GM21526 (cell line): ENCODE measurements at regions not wholly inside any gene's neighbourhood (a gene's known extent, or its start where the extent isn't known, plus 50 kb on each side); places are given as distances from the start of the nearest gene placed in this dataset.

Experiments used
- ATAC-seq: cut with Tn5 transposase; IDR thresholded peaks from one replicate; pipeline ENCODE4 v1.9.1; 2021; ENCODE audit warnings: moderate library complexity; ENCODE audit not compliant: unreplicated experiment, low FRiP score

DNA sequence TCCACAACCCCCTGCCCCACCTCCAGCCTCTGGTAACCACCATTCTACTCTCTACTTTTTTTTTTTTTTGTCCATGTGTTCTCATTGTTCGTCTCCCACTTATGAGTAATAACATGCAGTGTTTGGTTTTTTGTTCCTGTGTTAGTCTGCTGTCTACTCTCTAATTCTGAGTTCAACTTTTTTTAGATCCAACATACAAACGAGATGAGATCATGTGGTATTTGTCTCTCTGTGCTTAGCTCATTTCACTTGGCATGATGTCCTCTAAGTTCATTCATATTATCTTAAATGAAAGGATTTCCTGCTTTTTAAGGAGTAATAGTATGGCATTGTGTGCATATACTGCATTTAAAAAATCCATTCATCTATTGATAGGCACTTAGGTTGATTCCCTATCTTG lies 130.9 kb downstream of the NMUR2 start:
- no peak for ATAC-seq

DNA sequence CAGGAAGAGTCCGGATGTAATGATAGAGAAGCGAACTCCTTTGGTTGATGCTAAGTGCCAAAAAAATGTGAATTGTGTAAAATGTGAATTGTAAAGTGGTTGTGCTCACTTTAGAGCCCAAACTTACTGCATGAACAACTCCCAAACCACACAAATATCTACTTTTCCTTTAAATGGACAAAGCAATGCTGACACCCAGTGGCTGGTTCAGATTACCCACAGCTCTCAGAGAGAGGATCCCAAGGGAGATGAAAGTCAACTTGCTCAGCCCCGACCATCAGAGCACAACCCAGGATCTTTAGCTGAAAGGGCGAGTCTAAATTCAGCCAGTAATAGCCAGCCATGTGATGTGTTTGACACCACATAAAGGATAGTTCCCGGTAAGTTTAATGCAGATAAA lies 133.7 kb downstream of the NMUR2 start:
- ATAC-seq = no peak

DNA sequence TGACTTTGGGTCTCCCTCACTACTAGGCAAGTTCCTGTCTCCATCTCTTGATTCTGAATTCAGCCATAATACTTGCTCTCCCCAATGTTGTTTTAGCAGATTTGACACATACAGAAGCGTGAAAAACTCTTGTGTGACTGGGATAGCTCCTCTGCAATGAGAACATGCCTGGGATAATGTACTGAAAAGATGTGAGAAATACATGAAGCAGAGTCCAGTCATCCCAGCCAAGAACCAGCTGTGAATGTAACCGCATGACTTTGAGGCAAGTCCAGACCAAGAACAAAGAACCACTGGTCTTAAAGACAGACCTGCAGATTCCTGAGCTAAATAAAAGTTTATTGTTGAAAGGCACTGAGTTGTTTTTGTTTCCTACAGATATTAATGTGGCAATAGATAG lies 135.0 kb downstream of the NMUR2 start:
- ATAC-seq = no peak

DNA sequence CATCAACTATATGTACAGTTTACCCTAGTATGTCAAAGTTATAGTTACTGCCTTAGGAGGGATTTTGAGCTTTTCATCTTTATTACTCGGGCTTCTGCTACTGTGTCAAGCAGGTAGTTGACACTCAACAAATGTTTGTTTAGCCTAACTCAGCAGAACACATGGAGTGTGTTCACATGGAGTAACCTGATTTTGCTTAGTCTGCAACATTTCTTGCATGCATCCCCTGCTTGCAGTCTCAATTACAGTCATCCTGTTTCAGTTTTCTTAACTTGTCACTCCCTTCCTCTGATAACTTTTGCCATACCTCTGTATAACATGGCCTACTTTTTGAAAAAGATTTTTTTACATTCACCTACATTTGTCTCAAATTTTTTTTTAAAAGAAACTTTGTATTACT lies 135.5 kb downstream of the NMUR2 start:
- ATAC-seq = no peak

DNA sequence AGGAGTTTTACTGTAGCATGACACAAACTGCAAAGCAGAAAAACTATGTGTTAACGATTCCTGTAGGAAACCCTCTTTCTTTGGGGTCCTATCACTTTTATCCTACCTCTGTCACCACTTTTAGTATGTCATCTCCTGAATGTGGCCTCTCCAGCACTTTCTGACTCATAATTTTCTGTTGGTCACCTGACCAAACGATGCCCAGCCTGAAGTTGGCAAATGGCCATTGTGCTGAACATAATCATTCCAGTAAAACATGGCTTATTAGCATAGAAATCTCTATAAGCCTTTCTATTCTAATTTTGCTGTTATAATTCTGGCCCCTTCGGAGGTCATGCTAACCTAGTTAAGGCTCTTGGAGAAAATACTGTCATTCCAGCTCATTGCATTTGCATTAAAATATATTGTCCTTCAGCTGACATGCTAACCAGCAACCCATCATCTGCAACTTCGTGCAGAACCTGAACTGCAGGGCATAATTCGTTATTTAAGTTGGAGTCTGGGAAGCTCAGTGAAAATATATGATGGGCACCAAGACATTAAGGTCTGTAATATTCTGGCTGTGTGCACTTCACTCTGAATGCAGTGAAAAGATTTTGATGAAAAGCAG lies 140.3 kb downstream of the NMUR2 start:
- ATAC-seq = no peak

DNA sequence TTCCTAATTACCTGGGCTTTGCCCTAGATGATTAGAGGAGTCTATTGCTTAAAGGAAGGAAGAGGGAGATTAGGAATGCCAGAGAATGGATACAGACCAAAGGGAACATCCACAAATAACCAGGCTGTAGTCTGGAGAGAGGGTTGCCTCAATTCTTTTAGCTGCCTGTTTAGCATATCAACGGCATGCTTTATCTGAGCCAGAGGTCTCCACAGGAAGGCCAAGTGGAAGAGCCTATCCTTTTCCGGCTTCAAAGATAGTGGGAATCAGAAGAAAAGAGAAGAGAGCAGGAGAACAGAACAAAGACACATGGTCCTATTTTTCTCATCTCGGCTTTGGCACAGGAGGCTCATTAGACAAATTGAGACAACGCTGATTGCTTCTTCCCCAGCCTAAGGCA lies 142.4 kb downstream of the NMUR2 start:
- no peak for ATAC-seq

DNA sequence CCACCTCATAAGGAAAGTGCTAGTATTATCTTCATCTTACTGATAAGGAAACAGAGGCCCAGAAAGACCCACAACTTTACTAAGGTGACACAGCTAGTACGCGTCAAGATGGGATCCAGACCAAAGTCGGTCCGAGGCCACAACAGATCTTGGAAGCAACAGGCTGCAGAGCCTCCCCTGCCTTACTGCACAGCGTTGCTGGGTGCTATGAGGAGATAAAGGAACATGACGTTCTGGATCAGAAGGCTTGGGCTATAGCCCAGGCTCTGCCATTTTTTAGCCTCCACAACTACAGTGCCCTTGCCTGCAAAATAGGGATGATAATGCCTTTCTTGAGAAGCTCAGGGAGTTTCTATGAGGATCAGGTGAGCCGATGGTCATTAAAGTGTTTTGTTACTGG lies 144.1 kb downstream of the NMUR2 start:
- no peak for ATAC-seq

DNA sequence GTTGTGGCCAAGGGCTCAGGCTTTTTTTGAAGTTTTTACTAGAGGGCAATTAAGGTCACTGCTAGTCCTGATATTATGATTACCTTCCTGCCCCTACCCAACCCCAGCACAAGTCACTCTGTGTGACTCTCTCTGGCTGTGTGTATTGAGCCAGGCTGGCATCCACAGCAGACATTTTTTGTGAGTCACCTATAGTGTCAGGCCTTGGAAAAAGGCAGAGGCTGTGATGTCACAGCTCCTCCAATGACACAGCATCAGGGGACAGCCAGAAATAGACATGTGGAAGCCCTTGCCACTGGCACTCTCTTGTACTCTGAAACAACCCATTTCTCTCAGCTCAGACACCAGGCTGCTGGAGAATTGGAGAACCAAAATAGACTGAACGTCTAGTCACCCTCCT lies 145.4 kb downstream of the NMUR2 start:
- no peak for ATAC-seq

DNA sequence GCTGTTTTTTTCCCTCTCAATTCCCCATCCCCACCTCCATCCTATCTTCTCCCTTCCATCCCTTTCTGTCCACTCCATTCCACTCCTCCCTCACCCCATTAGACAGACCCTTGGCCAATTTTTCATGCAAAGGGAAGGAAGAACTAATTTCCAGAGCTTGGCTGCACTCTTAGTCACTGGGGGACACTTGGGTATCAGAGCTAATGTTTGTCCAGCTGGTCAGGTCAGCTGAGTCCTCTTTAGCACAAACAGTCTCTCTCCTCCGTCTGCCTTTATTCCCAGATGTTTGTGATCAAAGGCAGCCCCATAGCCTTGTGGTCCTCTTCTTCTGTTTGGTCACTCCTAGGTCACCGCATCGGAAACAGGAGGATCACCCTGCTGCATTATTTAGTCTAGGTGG lies 148.5 kb downstream of the NMUR2 start:
- ATAC-seq = no peak

DNA sequence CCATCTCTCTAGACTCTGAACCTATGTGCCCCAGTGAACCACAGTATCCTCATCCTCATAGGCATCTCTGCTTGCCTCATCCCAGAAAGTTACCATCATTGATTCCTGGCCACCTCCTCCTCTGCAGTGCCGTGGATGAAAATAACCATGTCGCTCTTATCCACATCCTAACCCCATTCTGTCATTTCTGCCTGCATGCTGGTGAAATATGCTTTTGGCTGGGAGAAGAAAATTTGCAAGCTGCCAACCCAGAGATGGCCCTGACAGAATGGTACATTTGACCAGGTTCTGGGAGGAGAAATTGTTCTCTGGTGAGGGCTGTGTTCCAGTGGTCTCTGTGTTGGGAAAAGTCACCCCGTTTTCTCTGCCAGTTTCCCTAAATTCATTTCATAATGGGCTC lies 149.7 kb downstream of the NMUR2 start:
- ATAC-seq = no peak

DNA sequence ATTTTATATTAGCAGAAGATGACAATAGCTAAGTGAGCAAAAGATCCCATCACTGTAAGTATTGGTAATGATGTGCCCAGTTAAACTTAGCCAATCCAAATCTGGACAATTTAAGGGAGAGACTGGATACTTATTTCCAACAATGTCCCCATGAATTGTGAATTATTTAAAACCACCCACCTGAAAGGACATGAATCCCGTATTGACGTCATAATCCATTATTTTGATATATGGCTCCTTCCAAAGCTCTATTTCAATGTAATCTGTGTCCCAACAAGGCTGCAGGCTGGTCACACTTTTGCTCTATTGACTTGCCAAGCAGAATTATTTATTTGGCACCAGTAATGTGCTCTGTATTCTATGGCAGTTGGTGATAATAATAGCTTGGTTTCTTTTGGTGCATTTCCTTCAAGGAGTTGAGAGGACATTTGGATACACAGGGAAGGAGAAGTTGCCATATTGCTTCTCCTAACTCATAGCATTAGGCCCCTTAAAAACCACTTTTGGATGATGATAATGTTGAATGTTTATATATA lies 157.2 kb downstream of the NMUR2 start:
- ATAC-seq = no peak

DNA sequence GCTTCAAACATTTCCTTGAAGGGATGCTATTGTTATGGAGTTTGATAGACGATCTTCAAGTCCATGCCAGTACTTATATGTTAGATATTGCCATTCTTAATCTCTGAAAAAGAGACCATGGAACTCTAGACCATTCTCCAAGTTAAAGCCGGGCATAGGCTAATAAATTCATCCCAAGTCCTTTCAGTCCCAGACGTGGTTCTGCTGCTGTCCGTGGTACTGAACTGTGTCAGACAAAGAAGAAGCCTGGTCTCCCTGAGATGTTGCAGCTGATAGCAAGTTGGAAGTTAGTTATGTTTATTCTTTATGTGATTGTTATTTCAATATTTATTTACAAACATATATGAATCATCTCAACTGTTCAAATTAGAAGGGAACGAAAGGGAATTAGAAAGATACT lies 158.7 kb downstream of the NMUR2 start:
- ATAC-seq = no peak

DNA sequence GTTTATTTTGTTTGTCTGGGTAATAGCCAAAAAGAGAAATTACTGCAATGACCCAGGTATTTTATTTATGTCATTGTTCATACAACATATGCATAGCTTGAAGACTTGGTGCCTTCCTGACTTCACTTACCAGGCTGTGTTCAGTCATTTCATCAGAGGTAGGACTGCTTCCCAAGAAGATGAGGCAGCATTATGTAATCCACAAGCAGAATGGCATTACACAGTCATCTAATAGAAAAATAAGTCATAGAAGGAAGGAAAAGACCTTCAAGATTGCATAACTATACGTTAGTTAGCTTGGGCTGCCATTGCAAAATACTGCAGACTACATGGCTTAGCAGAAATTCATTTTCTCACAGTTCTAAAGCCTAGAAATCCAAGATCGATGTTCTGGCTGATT lies 167.5 kb downstream of the NMUR2 start:
- ATAC-seq = no peak

DNA sequence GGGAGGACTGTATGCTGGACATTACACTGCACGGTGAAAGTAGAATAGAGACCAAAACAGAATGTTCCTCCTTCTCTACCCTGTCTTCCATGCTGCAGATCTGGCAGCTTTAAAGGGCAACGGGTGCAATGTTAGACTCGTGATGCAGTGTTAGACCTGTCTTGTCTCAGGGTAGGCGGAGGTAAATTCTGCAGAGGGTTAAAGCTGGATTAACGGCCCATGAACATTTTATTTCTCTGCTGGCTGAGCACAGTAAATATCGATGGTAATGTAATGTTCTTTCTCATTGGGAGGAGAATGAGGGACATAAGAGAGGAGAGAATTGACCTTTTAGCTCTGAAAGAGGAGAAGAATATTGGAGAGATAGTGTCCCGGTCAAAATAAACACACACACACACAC lies 178.9 kb downstream of the NMUR2 start:
- no peak for ATAC-seq

DNA sequence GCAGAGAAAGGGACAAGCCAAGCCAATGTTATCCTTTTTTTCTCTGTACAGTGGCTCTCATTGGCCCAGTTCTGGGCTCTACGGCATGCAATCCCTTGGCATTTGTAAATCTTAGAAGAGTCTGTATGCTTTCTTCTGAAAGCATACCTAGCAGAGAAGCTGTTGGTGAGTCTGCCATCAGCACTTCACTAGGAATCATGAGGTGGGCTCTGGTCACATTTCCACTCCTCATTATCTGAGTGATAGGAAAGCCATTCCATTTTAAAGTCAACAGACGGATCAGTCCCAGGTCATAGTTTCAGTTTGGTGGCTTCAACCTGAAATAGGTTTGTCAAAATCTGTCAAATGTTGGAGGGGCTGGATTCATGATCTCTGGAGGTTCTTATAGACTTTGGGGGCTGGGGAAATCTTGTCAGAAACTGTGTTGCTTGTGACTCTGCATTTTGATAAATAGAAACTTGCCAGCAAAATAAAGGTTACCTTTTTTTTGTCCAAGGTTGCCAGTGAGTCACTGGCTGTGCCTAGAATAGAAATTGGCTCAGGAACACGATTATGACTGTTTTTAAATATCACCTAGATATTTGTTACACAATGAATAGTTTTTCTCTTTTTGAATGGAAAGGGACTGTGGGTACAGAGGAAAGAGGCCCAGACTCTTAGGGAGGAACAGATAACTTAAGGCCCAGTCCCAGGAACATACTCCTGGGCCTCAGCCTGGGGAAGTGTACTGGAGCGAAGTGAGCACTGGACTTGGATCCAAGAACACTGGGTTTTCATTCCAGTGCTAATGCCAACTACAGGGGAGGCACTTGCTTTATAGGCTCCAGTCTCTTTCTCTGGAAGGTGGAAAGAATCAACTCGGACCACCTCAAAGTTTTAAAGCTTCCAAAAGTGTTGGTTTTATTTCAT lies 183.1 kb downstream of the NMUR2 start:
- ATAC-seq = no peak

DNA sequence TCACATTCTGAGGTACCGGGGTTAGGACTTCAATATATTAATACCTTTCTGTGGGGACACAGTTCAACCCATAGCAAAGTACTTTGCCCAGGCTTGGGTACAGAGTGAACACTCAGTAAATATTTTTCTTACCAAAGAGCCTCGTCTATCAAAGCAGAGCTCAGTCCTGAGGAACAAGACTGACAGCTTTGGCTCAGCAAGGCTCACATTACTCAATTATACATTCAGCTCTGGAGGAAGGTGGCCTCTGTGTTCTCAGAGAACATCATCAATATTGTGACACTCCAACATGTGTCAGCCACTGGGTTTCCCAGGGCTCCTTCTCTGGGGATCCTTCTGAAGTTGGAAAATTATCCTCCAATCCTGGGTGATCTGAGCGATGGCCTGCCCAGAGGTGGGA lies 186.4 kb downstream of the NMUR2 start:
- ATAC-seq = no peak

DNA sequence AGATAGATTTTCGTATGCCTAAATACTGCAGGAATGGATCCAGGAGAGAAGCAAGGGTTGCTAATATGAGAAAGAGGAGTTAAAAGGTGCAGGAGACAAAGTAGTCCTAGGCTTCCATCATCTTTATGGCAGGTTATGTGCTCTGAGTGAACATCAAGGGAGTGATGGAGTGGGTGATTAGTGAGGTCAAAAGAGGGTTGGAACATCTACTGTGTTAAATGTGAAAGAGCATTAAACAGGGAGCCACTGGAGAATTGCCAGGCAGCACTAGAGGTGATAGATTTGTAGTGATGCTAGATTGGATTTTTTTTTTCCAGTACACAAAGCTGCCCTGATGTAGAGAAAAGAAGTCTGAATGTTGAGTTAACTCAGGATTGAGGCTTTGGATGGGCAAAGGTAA lies 199.3 kb downstream of the NMUR2 start:
- no peak for ATAC-seq

DNA sequence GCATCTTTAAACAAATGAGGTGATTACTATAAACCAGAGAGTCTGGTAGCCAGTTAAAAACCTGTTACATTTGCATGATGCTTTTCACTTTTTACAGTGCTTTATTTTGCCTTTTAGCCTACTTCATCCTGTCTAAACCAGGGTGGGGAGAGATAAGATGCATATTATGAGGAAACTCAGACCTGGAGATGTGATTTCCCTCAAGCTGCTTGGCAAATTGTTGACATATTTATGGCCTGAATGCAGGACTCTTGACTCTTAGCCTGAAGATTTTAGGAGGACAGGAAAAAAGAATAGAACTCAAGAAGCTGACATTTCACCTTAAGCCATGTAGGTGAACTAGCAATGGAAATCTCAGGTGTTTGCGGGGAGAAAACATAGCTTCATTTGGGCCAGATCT lies 202.8 kb downstream of the NMUR2 start:
- ATAC-seq = no peak

DNA sequence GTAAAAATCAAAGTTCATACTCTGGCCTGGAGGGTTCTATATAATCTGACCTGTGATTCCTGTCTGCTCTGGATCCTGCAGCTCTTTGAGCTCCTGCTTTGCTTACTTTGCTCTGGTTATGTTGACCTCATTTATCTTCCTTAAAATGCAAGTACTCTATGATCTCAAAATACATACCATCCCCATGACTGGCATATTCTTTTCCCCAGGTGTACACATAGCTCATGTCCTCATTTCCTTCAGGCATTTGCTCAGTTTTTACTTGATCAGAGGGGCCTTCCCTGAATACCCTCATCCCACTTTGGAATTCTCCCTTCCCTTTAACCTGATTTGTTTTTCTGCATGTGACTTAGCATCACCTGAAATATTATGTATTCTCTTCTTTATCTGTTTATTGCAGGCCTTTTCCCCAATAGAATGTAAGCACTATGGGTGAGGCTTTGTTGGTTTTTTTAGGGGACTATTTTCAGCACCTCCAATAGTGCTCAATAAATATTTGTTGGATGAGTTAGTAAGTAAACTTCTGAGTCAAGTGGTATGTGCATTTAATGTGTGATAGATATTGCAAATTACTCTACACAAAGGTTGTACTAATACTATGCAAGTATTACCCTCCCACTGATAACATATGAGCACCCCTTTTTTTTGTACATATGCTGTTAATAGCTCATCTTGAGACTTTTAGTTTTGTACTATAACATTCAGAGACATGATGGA lies 211.5 kb downstream of the NMUR2 start:
- ATAC-seq = no peak

DNA sequence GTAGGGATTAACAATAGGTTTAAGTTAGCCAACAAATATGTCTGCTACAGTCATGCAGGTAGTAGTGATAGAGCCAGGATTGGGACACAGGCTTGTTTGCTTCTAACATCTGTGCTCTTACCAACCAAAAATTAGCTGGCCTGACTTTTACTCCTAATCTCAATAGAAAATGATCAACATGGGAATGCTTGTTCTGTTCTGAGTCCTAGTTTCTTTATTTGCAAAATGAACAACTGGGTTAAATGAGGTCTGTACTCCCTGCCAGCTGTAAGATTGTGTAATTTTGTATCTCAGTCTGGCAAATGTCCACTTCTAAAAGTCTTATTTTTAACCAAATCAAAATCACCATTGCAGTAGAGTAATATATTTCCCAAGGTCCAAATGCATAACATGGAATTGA lies 216.8 kb downstream of the NMUR2 start:
- ATAC-seq = no peak

DNA sequence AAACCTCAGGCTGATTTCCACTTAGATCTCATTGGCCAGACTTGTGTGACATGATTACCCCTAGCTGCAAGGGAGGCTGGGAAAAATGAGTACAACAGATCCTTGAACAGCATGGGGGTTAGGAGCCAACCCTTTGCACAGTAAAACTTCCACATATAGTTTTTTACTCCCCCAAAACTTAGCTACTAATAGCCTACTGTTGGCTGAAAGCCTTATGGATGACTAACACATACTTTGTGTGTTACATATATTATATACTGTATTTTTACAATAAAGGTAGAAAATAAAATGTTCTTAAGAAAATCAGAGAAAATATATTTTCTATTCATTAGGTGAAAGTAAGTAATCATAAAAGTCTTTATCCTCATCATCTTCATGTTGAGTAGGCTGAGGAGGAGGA lies 217.4 kb downstream of the NMUR2 start:
- ATAC-seq = no peak
